ENCODE measurements at regions not wholly inside any gene's neighbourhood (a gene's known extent, or its start where the extent isn't known, plus 50 kb on each side); places are given as distances from the start of the nearest gene placed in this dataset.
"Not testable (repeated sequence)": the region's sequence is repeated elsewhere in the genome, so short reads cannot be mapped to it uniquely, and the experiment has no call there.

DNA sequence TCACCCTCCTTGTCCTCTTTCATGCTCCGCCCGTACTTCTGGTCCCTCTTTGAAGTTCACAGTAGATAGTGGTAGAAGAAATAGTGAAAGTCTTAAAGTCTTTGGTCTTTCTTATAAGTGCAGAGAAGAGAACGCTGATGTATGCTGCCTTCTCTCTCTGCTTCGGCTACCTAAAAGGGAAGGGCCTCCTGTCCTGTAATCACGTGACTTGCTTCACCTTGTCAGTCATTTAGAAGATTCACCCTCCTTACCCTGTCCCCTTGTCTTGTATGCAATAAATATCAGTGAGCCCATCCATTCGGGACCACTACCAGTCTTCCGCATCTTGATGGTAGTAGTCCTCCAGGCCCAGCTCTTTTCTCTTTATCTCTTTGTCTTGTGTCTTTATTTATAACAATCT, 144.6 kb downstream of the ARL4C start:
- intact Hi-C loops (cut with DNase I): no loop called here
- DNase-seq: no peak

DNA sequence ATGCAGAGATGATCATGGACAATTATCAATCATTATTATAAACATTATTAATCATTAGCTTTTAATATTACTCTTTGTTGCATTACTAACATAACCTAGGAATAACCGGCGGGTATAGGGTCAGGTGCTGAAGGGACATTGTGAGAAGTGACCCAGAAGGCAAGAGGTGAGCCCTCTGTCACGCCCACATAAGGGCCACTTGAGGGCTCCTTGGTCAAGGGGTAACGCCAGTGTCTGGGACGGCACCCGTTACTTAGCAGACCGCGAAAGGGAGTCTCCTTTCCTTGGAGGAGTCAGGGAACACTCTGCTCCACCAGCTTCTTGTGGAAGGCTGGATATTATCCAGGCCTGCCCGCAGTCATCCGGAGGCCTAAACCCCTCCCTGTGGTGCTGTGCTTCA, 145.0 kb downstream of the ARL4C start:
- intact Hi-C loops (cut with DNase I): not testable (repeated sequence)
- DNase-seq: peak in 1 of 42 donors; percentile 5

DNA sequence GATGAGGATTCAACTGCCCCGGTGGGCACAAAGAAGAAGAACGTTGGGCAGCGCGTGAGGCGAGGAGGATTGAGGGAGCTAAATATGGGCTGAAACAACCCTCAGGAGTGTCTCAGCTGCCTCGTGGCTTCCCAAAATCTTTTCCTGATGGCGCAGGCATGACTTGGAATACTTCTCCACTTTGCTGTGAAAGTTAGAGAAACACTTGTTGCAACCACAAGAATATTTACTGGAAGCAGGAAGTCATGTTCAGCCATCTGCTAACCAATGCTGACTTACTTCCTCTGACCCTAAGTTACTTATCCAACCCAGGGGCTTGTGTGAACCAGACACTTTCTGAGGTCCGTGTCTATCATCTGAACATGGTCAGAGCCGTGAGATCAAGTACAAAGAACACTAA, 148.8 kb downstream of the ARL4C start:
- intact Hi-C loops (cut with DNase I): no loop called here
- DNase-seq: peak in 1 of 42 donors; percentile 31

DNA sequence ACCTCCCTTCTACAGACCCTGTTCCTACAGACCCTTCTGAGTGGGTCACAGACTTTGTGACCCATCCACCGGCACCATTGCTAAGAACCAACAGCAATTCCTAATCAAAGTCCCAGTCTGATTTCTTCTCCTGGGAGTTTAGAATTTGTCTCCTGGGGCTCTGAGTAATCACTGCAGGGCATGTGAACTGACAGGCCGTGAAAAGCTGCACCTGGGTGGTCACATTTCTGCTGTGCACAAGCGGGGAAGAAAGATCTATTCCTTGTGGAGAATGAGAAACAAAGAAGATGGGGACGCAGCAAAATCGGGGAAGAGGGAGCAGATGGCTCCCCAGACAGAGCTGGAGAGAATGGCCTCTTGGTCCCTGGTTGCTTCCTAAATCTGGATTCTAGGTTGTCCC, 151.0 kb downstream of the ARL4C start:
- intact Hi-C loops (cut with DNase I): no loop called here

DNA sequence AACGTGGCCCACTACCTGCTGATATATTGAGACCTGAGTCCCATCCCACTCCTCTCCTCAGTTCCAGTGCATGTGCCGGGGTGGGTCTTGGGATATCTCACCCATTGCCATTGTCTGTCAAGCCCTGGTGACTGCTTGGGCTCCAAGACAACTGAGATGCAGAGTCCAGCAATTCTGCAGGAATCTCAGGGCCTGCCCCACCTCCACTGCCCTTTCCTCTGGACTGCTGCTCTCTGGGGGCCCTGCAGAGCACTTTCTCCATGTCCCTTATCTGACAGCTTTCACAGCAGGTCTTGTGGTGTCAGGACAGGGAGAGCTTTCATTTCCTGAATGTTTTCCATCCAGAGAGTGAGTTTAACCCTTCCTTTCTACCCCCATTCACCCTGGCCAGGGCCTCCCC, 152.9 kb downstream of the ARL4C start:
- DNase-seq: no peak
- intact Hi-C loops (cut with DNase I): no loop called here

More for the DNA sequence above, 151.0 kb downstream of the ARL4C start:
- DNase-seq: no peak

DNA sequence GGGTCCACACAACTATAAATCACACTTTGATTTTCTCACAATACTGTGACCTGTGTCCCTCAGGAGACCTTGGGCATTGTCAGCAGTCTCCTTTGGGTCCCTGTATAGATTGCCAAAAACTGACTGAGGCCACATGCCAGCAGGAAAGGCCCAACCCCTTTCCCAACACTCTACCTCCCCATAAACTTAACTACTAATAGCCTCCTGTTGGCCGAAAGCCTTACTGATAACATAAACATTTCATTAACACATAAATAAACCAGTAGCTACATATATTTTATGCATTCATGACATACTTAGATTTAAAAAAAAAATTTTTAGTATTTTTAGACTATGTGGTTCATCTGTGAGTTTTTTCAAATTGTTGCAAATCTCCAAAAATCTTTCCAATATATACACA, 153.5 kb downstream of the ARL4C start:
- intact Hi-C loops (cut with DNase I): no loop called here
- no peak for DNase-seq

DNA sequence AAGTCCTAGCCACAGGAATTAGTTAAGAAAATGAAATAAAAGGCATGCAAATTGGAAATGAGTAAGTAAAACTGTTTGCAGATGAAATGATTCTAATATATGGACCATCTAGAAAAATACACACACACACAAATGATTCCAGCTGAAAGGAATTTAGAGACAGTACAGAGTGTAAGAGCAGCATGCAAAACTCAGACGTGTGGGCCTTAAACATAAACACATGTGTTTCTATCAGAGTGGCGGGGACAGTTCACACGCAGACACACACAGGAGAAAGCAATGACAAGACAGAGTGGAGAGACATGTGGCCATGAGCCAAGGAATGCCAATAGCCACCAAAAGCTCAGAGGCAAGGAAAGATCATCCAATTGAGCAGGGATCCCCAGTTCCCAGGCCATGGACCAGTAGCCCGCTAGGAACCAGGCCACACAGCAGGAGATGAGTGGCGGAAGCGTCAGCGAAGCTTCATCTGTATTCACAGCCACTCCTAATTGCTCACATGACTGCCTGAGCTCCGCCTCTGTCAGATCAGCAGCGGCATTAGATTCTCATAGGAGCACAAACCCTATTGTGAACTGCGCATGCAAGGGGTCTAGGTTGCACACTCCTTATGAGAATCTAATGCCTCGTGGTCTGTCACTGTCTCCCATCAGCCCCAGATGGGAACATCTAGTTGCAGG, 155.4 kb downstream of the ARL4C start:
- intact Hi-C loops (cut with DNase I): no loop called here
- DNase-seq: no peak

DNA sequence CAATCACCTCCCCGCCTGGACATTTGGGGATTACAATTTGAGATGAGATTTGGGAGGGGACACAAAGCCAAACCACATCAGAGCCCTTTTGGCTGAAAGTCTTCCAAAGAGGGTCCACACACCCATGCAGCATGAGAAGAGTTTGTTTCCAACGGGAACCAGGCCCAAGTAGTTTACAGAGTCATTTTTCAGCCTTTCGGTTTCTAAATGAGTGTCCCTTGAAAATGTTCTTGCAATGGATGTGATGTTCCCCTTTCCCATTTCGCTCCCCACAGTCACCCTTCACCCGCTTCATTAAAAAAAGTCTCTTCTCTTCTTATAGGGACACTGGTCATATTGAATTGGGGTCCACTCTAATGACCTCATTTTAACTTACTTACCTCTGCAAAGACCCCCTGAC, 157.4 kb downstream of the ARL4C start:
- intact Hi-C loops (cut with DNase I): no loop called here
- no peak for DNase-seq

DNA sequence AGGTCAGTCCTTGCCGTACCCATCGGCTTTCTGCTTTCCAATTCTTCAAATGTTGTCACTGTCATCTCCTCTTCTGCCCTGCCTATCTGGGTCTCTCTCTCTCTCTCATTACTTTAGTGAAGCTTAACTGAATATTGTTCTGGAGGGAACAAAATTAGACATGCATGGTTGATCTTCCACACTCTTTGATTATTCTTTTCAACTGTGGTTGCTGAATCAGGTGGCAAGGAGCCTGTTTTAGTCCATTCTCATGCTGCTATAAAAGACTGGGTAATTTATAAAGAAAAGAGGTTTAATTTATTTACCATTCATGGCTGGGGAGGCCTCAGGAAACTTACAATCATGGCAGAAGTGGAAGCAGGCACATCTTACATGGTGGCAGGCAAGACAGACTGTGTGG, 157.9 kb downstream of the ARL4C start:
- intact Hi-C loops (cut with DNase I): no loop called here
- DNase-seq: no peak

DNA sequence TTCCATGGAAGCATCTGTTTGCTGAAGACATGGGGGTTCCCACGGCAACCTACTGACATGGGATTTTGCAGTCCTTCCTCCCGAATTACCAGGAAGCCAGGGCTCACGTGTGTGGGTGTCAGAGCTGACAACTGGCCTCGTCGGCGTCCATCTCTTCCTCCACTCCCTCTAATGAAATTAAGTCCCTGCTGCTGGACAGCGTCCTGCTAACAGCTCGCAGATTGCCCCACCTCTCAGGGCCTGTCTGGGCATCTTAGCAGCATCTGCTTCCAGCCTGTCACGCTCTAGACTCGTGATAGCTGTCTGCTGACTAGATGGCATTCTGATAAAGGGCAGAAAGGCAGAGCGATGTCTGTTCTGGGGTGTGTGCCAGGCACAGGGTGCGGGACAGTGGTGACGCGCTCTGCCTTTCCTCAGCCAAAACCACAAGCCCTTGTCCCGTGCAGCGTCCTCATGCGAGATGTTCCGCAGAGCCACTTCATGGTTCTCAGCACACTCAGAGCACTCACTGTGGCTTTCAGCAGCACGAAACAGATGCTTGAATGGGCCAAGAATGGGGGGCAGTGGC, 161.1 kb downstream of the ARL4C start:
- intact Hi-C loops (cut with DNase I): no loop called here
- peak; percentile 35 to 87 (median 71) for DNase-seq

DNA sequence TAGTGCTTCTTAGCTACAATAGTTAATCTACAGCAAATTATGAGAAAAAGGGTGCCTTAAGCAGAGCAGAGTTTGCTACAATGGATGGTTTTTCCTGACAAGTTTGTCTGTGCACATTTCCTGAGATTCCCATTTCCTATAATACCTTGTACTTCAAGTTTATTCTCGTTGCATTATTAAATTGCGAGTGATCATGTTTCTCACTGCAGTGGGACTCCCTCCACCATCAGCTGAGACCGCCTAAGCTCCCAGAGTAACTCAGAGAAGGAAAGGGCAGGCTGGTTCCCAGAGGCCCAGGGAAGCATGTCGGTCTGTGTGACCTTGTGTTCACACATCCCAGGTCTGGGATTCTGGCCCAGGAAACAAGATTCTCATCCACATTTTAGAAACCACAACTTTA, 162.1 kb downstream of the ARL4C start:
- no peak for DNase-seq
- intact Hi-C loops (cut with DNase I): no loop called here

DNA sequence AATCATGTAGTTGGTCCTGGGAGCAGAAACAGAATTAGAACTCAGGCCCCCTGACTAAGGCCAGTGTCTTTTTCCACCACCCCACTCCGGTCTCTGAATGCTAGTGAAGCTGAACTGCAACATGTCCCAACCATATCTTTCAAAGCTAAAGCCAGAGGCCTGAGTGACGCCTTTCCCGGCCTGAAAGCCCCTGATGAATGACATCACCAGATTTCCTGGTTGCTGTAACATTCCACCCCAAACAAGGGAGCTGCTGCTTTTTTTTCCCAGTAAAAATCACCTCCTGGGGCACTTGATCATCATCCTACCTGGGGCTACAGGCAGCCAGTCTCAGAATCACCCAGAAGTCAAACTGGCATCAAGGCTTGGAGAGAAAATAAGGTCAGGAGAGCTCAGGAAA, 162.7 kb downstream of the ARL4C start:
- intact Hi-C loops (cut with DNase I): no loop called here
- no peak for DNase-seq

DNA sequence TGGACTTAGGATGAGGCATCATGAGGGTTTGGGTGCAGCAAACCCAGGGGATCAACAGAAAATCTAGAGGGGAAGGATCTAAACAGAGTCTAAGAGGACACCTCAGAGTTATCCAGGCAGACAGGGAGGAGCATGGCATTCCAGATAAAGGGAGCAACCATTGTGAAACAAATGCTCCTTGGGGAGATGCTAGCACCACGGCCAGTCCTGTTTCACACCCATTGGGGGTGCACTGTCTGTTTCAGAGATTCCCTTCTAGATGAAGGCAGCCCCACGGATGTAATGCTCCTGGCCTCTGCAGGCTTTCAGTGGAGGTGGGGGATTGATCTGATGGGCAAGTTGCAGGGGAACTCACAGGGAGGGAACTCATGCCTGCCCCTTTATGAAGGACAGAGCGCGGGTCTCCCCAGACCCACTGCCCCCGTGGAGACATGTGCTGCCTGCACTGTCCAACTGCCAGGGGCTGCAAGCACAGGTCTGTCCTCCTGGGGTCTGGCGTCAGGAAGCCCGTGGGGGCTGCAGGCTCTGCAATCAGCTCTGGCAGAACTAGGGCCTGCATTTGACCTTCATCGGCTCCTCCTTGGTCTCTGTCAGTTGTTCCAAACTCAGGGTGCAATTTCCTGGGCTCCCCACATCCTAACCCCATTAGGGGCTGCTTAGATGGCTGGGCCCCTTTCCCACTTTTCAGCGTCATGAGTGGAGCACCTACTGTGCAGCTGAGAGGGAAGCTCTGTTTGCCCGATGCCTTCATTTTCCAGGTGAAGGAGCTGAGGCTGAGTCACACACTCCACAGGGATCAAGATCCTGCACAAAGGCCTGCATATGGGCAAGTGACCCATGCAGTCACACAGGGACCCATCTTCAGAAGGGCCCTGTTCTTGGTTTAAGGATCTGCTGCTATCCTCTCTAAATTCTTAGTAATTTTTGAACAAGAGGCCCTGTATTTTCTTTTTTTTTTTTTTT, 163.4 kb downstream of the ARL4C start:
- intact Hi-C loops (cut with DNase I): no loop called here

DNA sequence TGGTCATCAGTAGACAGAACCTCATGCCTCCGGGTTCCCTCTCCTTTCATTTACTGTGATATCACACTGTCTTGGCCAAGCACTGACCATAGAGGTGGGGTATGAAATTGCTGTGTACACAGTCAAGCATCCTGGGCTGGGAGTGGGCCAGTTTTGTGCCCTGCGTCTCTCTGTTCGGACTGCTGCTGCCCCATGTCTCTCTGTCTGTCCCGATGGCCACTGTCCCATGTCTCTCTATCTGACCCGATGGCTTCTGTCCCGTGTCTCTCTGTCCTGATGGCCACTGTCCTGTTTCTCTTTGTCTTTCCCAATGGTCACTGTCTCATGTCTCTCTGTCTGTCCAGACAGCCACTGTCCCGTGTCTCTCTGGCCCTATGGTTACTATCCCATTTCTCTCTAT, 164.9 kb downstream of the ARL4C start:
- intact Hi-C loops (cut with DNase I): no loop called here
- DNase-seq: peak in 1 of 42 donors; percentile 22

More for the DNA sequence above, 163.4 kb downstream of the ARL4C start:
- peak in 1 of 42 donors; percentile 15 for DNase-seq

DNA sequence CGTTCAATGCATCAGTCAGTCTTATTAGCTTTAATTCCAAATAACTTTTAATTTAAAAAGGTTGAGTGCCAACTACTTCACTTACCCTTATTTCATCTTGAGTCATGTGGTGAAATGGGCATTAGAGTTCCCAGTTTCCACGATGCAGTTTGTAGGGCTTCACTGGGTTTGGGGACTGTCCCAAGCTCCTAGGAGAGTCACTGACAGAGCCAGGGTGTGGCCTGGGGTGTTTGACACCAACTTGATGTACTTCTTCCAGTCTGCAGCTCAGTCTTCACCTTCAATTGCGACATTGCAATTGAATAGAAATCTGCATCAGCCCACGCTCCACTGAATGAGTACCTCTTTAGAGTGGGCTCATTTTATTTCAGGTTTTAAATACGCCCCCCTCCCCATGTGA, 165.3 kb downstream of the ARL4C start:
- no peak for DNase-seq
- intact Hi-C loops (cut with DNase I): no loop called here

DNA sequence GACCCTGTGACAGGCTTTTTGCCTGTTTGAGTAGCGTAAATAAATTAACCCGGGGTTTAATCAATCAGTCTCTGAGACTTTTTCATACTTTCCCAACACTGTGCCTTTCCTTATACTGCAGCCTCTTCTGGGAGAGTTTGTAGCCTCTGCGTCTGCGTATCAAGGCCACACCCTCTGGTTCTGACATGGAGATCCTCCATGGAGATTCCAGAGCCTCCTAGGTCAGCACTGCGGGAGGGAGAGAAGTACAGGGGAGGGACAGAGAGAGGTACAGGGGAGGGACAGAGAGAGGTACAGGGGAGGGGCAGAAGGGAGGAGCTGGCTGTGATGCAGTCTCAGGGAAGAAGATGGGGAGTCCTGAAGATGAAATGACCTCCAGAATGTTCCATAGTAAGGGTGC, 166.0 kb downstream of the ARL4C start:
- peak in 1 of 42 donors; percentile 16 for DNase-seq
- intact Hi-C loops (cut with DNase I): no loop called here

DNA sequence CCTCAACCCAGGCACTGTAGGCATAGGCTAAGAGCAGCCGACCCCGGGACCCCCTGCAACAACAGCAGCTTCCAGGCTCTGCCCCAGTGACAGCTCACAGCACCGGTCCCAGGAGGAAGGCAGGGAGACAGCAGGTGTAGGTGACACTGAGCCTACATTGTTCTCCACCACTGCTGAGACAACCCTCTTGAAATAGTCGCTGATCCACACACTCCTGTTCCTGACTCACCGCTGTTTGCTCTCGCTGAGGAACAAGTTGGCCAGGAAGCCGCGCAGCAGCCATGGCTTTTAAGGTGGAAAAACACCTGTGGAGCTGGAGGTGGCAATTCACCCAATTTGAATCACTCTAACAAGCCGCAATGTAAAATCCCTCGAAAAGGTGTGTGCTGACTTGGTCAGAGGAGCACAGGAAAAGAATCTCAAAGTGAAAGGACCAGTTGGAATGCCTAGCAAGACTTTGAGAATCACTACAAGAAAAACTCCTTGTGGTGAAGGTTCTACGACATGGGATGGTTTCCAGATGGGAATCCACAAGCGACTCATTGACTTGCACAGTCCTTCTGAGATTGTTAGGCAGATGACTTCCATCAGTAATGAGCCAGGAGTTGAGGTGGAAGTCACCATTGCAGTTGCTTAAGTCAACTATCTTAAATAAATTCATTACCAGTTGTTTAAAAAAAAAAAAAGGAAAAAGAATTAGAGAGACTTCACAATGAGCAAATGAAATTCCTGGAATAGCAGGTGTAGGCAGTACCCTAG, 167.5 kb downstream of the ARL4C start:
- intact Hi-C loops (cut with DNase I): no loop called here
- peak in 1 of 42 donors; percentile 31 for DNase-seq

DNA sequence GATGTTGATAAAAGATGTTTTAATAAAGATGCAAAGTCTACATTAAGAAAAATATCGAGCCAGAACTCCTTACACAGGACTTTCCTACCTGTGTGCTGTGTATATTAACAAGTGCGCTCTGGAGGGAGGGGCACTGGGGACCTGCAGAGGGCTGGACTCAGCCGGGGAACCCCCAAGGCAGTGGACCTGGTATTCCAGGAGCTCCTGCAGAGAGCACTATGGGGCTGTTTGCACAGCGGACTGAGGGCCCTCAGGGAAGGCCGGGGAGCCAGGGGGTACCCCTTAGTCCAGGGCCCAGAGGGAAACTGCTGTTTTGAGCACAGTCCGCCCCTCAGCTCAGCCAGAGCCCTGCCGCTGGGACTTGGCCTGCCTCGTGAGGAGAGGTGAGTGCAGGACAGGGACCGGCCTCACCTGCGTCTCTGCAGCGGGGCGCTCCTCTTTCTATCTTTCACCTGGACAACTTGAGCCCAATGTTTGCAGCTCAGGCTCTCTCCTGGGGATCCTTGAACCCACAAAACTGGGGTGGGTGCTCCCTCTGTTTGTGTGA, 168.4 kb downstream of the ARL4C start:
- intact Hi-C loops (cut with DNase I): no loop called here
- peak in 1 of 42 donors; percentile 28 for DNase-seq

DNA sequence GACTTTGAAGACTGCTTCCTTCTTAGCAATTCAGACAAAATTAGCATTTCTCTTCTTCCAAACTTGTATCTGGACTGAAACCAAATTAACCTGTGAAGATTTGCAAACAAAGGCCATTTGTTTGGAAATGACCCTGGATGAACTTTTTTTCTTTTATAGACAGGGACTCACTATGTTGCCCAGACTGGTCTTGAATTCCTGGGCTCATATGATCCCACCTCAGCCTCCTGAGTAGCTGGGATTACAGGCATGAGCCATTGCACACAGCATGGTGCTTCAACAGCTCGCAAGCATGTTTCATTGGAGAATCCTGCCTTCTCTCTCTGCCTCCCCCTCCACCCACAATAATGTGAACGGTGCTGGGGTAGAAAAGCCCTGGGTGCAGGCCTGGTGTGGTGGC, 170.2 kb downstream of the ARL4C start:
- intact Hi-C loops (cut with DNase I): no loop called here
- no peak for DNase-seq

All from head of caudate nucleus (tissue), 42 donors.